RWPE2 (cell line): ENCODE measurements at regions not wholly inside any gene's neighbourhood (a gene's known extent, or its start where the extent isn't known, plus 50 kb on each side); places are given as distances from the start of the nearest gene placed in this dataset.
"Not testable (repeated sequence)": the region's sequence is repeated elsewhere in the genome, so short reads cannot be mapped to it uniquely, and the experiment has no call there.

ENCODE experiments used
- ATAC-seq: fragments of 200-7000 bp; cut with Tn5 transposase; 3 replicates; pipeline ENCODE4 v1.9.1; 2021; ENCODE audit warnings: low read depth
- DNase-seq: peaks from one replicate; pipeline ENCODE4 v3.0.0-alpha.2; 2020; ENCODE audit warnings: low spot score
- H3K27ac ChIP-seq: fragments of 450-650 bp; 2 replicates; pipeline ENCODE4 v1.5.1; 2017; ENCODE audit warnings: mild to moderate bottlenecking; ENCODE audit not compliant: poor library complexity, severe bottlenecking
- H3K27me3 ChIP-seq: fragments of 250-450 bp; sonication (Bioruptor Pico); 2 replicates; pipeline ENCODE4 v1.5.1; 2021; ENCODE audit warnings: mild to moderate bottlenecking, moderate library complexity; ENCODE audit not compliant: insufficient read depth, poor library complexity, severe bottlenecking
- H3K36me3 ChIP-seq: fragments of 250-450 bp; sonication (Bioruptor Pico); 2 replicates; pipeline ENCODE4 v1.5.1; 2020; ENCODE audit warnings: low read depth, mild to moderate bottlenecking, moderate library complexity
- H3K4me1 ChIP-seq: fragments of 250-450 bp; sonication (Bioruptor Pico); 2 replicates; pipeline ENCODE4 v1.5.1; 2021; ENCODE audit warnings: mild to moderate bottlenecking, moderate library complexity; ENCODE audit not compliant: insufficient read depth, poor library complexity, severe bottlenecking
- H3K4me3 ChIP-seq: fragments of 250-450 bp; sonication (Bioruptor Pico); 2 replicates; pipeline ENCODE4 v1.5.1; 2021; ENCODE audit warnings: mild to moderate bottlenecking, moderate library complexity; ENCODE audit not compliant: severe bottlenecking
- H3K9me3 ChIP-seq: fragments of 250-450 bp; sonication (Bioruptor Pico); 2 replicates; pipeline ENCODE4 v1.5.1; 2021; ENCODE audit warnings: mild to moderate bottlenecking, moderate library complexity; ENCODE audit not compliant: severe bottlenecking
- TF ChIP-seq, protein P1 (sequence below): fragments of 450-650 bp; IDR thresholded peaks from one replicate; pipeline ENCODE4 v1.5.1; 2017; ENCODE audit warnings: mild to moderate bottlenecking, moderate library complexity; ENCODE audit not compliant: poor library complexity, severe bottlenecking

DNA sequence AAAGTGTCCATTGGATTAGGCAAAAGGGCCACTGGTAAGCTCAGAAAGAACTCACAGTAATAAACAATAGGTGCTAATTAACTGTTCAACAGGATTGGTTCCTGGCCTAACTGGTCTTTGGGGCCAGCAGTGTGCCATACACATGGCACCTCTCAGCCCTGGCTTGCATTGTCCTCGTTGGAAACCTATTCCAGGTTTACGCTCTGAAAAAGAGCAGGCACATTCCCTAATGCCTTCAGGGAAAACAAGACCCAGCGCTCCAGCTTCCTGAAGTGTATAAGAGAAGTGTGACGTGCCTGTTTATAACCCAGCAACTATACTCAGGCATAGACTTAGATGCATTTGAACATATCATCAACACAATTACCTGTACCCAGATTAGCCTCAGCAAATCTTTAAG lies 51.9 kb upstream of the RBM47 start:
- no peaks in the 10 kb centered on the region for H3K36me3 ChIP-seq
- no peak overlapping the region for H3K27ac ChIP-seq
- no peaks in the 10 kb centered on the region for H3K9me3 ChIP-seq
- TF ChIP-seq, protein P1, sequence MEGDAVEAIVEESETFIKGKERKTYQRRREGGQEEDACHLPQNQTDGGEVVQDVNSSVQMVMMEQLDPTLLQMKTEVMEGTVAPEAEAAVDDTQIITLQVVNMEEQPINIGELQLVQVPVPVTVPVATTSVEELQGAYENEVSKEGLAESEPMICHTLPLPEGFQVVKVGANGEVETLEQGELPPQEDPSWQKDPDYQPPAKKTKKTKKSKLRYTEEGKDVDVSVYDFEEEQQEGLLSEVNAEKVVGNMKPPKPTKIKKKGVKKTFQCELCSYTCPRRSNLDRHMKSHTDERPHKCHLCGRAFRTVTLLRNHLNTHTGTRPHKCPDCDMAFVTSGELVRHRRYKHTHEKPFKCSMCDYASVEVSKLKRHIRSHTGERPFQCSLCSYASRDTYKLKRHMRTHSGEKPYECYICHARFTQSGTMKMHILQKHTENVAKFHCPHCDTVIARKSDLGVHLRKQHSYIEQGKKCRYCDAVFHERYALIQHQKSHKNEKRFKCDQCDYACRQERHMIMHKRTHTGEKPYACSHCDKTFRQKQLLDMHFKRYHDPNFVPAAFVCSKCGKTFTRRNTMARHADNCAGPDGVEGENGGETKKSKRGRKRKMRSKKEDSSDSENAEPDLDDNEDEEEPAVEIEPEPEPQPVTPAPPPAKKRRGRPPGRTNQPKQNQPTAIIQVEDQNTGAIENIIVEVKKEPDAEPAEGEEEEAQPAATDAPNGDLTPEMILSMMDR: no peak
- no peaks in the 10 kb centered on the region for H3K27me3 ChIP-seq
- H3K4me1 ChIP-seq: peaks cover 4% of the 10 kb centered on the region
- ATAC-seq (no peak), DNase-seq (no peak)
- no peak overlapping the region for H3K4me3 ChIP-seq

DNA sequence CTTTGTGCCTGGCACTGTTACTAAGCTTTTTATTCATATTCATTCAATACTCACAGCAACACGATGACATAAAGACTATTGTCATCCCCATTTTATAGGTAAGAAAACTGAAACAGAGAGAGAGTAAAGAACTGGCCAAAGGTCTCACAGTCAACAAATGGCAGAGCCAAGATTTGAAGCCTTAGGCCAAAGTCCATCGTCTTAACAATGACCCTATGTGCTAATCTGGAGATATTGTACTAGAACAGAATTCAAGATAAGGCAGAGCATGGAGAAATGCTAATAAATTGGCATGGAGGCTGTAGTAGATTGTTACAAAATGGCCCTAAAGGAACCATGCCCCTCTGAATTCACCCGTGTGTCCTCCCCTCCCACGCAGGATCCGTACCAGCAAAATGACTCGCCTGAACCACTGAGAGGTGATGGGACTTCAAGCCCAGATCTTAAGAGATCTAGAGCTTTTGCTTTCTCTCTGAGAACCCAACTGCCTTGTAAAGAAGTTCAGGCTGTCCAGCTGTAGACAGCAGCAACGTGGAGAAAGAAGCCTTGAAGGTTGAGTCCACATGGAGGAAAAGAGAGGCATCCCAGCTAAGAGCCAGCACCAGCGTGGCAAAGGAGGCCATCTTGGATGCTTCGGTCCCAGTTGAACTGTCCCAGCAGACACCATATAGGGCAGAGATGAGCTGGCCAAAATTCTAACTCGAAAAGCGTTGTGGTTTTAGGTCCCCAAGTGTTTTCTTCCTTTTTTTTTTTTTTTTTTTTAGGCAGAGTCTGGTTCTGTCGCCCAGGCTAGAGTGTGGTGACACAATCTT lies 52.8 kb upstream of the RBM47 start:
- Histone ChIP-seq H3K27ac (no peak overlapping the region), H3K4me3 (no peak overlapping the region), H3K36me3 (no peaks in the 10 kb centered on the region), H3K27me3 (no peaks in the 10 kb centered on the region), H3K4me1 (peaks cover 4% of the 10 kb centered on the region), H3K9me3 (no peaks in the 10 kb centered on the region)
- ATAC-seq (no peak), DNase-seq (no peak)
- TF ChIP-seq, protein P1: no peak

DNA sequence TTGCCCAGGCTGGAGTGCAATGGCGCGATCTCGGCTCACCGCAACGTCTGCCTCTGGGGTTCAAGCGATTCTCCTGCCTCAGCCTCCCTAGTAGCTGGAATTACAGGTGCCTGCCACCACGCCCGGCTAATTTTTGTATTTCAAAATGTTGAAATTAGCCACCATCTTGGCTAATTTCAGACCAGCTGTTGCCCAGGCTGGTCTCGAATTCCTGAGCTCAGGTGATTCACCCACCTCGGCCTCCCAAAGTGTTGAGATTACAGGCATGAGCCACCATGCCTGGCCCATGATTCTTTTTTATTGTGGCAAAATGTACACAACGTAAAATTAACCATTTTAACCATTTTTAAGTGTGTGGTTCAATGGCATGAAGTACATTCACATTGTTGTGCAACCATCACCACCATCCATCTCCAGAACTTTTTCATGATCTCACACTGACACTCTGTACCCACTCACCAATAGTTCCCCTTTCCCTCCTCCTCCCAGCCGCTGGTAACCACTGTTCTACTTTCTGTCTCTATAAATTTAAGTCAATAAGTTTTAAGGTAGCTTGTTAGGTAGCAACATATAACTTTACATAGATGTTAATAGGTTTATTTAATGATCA lies 54.0 kb upstream of the RBM47 start:
- H3K36me3 ChIP-seq, H3K27ac ChIP-seq, H3K4me3 ChIP-seq, DNase-seq, ATAC-seq, H3K4me1 ChIP-seq, H3K9me3 ChIP-seq, H3K27me3 ChIP-seq: not testable (repeated sequence)

DNA sequence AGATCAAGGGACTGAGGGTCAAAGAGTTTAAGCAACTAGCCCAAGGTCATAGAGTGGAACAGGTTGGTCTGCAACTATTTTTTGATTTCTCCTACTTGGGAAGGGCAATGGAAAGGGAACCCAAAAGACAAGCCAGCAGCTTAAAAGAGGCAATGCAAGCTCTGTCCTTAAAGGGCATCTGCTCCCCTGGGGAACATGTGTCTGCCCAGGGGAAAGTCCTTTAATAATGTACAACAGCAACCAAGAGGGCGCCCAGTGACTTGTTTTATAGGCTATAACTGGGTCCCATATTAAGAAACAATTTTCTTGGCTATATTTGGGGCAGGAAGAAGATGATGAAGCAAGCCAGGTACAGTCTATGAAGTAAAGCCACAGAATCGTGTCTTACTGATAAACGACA lies 54.7 kb upstream of the RBM47 start:
- no peak overlapping the region for H3K27ac ChIP-seq
- DNase-seq (no peak), ATAC-seq (no peak)
- H3K36me3 ChIP-seq: no peaks in the 10 kb centered on the region
- no peak overlapping the region for H3K4me3 ChIP-seq
- no peaks in the 10 kb centered on the region for H3K4me1 ChIP-seq
- no peaks in the 10 kb centered on the region for H3K9me3 ChIP-seq
- TF ChIP-seq, protein P1: no peak
- H3K27me3 ChIP-seq: no peaks in the 10 kb centered on the region

DNA sequence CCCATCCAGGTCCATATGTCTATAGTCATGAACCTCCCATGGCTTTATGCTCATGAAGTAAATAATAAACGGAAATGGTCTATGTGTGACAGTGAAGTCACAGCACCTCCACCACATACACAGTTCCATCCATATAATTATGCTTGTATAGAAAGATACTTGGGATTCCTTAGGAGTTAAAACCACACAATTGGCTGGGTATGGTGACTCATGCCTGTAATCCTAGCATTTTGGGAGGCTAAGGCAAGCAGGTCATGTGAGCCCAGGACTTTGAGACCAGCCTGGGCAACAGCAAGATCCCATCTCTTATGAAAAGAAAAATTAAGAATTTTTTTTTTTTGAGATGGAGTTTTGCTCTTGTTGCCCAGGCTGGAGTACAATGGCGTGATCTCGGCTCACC lies 55.6 kb upstream of the RBM47 start:
- Histone ChIP-seq H3K4me1 (no peaks in the 10 kb centered on the region), H3K27me3 (no peaks in the 10 kb centered on the region), H3K4me3 (no peak overlapping the region), H3K36me3 (no peaks in the 10 kb centered on the region), H3K9me3 (no peaks in the 10 kb centered on the region), H3K27ac (no peak overlapping the region)
- DNase-seq (no peak), ATAC-seq (peak; percentile 65; the same call in 2 of the 3 replicates)
- TF ChIP-seq, protein P1: no peak
